ENCODE measurements at regions not wholly inside any gene's neighbourhood (a gene's known extent, or its start where the extent isn't known, plus 50 kb on each side); places are given as distances from the start of the nearest gene placed in this dataset.
"Not testable (repeated sequence)": the region's sequence is repeated elsewhere in the genome, so short reads cannot be mapped to it uniquely, and the experiment has no call there.

DNA sequence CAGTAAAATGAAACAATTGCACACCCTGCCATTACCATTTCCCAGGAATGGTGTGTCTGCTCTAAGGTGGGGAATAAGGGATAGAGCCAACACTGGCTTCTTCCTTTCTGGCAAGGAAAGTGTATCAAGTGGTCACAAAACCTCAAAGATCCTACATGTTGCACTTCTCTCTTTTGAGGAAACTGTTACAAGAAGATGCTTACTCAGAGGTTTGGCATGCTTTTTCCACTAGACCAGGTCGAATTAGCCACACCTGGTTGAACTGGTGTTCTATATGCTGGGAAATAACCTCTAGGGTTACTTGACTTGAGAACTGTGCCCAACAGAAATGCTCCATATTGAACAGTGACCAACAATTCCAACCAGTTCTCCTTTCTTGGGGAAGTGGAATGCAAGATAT, 102.9 kb downstream of the LRRN1 start:
- FAIRE-seq = no peak
- DNase-seq (ENCODE audit: low spot score in 2 of 2) = no peak

DNA sequence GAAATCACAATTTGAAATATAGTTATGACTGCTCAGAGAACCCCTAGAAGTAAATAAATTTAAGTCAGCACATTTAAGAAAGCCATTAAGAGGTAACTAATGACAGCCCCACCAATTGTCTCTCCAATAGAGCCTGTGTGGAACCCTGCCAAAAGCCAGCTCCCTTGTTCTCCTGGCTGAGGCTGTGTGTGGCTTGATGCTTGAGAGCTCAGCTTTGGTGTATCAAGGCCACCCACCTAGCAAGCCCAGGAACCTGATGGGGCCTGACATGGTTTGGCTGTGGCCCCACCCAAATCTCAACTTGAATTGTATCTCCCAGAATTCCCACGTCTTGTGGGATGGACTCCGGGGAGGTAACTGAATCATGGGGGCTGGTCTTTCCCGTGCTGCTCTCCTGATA, 106.9 kb downstream of the LRRN1 start:
- no peak for DNase-seq (ENCODE audit: low spot score in 2 of 2)
- FAIRE-seq = no peak

DNA sequence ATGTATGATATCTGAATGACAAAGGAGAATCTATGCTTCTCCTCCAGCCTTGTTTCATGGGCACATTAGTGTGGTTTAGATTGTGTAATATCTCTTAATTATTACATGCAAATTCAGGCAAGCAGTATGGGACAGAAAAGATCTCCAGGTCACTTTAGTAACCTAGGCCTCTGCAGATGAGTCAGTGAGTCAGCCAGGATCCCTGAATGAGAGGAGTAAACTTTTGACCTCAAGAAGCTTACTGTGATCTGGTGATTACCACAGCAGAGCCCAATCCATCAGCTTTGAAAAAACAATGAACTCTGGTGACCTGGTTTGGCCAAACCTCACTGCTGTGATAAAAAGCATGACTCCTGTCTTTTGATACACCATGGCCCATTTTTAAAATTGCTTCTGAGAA, 107.8 kb downstream of the LRRN1 start:
- DNase-seq (ENCODE audit: low spot score in 2 of 2) (no peak), FAIRE-seq (no peak)

DNA sequence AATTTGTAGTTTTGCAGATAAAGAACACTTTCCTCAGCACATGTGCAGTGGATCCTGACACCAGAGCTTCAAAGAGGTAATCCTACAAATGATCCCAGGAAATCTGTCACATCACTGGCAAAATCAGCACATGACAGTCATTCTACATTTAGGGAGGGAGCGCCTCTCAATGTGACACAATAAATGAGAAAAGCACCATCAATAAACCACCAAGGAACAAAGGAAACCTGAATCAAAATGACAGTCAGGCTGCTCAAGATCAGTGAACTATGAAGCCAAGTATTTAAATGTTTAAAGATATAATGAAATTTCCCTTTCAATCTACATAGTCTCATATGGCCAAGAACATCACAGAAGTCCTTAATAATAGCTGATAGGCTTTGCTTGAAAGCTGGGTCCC, 119.5 kb downstream of the LRRN1 start:
- DNase-seq (ENCODE audit: low spot score in 2 of 2) = no peak
- FAIRE-seq = no peak

DNA sequence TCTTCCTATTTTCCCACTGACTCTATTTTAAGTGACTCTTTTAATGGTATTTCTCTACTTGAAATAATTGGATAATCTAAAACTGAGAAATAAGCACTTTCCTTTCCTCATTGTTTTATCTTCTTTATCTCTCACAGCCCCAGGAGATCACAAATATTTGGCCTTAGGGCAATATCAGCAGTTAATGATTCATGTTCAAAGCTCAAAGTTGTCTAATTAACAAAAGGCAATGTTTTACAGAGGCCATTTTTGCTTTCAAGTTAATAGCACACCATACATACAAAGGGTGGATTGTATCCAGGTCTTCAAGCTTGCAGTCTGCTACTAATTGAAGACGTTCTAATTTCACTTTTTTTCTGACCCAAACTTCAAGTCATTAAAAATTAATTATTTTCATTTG, 120.1 kb downstream of the LRRN1 start:
- FAIRE-seq = no peak
- no peak for DNase-seq (ENCODE audit: low spot score in 2 of 2)

DNA sequence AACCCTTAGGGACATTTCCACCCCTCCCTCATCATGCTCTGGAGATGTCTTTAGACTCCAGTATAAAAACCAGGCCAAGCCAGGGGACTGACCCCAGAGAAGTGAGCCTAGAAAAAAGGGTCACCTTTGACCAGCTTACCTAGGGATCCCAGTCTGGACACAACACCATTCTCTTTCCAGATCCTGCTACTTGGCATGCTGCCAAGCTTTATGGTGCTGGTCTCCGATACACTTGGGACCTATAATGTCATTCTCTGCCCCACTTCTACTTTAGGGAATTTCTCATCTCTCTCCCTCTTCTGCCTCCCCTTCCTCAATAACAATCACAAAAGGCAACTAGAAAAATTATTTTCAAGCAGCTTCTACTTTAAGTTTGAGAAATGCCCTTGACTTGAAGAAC, 124.4 kb downstream of the LRRN1 start:
- no peak for DNase-seq (ENCODE audit: low spot score in 2 of 2)
- no peak for FAIRE-seq

DNA sequence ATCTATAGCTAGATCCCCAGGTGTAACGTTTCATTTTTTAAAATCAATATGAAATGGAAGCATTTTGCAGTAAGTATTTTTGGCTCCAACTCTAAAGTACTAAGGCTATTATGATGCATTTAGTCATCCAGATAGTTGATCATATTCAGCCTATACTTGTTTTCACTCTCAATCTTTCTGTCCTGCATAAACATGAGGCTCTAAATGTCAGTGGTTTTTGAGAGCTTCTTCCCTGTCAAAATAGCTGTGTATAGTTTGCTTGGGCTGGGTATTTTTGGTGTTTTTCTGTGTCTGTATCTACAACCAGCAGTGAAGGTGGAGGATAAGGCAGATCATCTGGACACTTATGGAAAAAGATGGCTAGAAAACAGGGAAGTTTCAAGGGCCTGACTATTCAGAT, 128.0 kb downstream of the LRRN1 start:
- no peak for DNase-seq (ENCODE audit: low spot score in 2 of 2)
- FAIRE-seq = no peak

DNA sequence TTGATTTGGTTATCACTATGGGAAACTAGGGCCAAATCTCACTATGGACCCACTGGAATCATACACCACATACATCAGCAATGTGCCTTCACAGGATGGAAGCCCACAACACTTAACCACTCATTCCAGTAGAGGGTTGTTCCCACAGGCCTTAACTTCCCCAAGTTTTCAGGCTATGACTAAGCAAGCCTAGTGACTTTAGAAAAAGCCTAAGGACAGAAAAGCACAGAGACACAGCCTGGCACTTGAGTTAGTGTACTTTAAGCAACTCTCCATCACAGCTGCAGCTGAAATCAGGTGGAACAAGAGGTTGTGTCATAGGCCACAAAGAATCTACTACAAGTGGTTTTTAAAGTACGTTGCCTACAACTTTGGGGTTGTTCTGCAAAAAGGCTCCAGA, 128.7 kb downstream of the LRRN1 start:
- FAIRE-seq (no peak), DNase-seq (ENCODE audit: low spot score in 2 of 2) (no peak)

DNA sequence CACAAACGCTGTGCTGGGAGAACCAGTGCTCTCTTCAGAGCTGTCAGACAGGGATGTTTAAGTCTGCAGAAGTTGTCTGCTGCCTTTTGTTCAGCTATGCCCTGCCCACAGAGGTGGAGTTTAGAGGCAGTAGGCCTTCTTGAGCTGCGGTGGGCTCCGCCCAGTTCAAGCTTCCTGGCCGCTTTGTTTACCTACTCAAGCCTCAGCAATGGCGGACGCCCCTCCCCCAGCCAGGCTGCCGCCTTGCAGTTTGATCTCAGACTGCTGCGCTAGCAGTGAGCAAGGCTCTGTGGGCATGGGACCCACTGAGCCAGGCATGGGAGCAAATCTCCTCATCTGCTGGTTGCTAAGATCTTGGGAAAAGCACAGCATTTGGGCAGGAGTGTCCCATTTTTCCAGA, 142.1 kb downstream of the LRRN1 start:
- DNase-seq (ENCODE audit: low spot score in 2 of 2); FAIRE-seq: not testable (repeated sequence)

DNA sequence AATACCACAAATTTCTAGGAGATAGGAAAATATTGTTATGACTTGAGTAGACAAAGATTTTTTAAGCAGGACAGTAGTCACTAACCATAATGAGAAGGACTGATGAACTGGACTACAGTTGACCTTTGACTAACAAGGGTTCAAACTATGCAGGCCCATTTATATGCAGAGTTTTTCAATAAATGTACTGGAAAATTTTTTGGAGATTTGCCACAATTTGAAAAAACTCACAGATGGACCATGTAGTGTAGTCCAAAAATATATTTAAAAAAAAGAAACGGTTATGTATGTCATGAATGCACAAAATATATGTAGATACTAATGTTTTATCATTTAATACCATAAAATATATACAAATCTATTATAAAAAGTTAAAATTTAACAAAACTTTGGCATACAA, 151.8 kb downstream of the LRRN1 start:
- FAIRE-seq (peak; percentile 40), DNase-seq (ENCODE audit: low spot score in 2 of 2) (no peak)

DNA sequence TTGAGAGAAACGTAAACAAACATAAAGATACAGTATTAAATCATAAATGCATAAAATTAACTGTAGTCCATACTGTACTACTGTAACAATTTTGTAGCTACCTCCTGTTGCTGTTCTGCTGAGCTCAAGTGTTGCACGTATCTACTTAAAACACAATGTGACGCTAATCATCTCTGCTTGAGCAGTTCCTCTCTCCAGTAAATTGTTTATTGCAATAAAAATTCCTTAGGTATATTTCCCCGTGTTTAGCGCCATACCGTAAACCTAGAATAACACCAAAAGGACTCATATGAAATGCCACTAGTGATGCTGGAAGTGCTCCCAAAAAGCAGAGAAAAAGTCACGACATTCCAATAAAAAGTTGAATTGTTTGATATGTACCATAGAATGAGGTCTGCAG, 152.3 kb downstream of the LRRN1 start:
- no peak for DNase-seq (ENCODE audit: low spot score in 2 of 2)
- no peak for FAIRE-seq

DNA sequence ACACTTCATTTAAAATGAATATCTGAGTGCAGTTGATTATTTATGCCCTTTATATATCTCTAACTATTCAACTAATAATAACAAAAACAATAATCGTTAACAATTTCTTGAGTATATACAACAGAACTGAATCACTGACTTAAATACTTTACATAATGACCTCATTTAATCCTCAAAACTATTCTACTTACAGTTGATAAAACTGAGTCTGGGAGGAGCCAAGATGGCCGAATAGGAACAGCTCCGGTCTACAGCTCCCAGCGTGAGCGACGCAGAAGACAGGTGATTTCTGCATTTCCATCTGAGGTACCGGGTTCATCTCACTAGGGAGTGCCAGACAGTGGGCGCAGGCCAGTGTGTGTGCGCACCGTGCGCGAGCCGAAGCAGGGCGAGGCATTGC, 163.6 kb downstream of the LRRN1 start:
- DNase-seq (ENCODE audit: low spot score in 2 of 2); FAIRE-seq: not testable (repeated sequence)

DNA sequence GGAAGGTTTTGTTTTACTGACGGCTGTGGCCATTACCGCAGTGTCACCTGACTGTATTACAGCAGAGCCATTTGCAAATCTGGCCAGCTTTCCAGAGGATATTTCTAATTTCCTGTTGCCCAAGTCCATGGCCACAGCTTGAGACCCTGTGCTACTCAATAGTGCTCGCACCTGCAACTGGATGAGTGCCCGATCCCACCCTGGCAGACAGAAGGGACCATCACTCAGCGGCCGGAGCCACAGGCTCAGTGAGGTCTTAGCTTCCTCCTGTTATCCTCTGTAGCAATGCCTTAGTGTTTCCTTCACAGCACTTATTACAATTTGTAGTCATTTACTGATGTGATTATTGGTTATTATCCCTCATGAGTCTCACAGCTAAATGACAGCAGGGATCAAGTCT, 184.8 kb downstream of the LRRN1 start:
- FAIRE-seq = no peak
- no peak for DNase-seq (ENCODE audit: low spot score in 2 of 2)

DNA sequence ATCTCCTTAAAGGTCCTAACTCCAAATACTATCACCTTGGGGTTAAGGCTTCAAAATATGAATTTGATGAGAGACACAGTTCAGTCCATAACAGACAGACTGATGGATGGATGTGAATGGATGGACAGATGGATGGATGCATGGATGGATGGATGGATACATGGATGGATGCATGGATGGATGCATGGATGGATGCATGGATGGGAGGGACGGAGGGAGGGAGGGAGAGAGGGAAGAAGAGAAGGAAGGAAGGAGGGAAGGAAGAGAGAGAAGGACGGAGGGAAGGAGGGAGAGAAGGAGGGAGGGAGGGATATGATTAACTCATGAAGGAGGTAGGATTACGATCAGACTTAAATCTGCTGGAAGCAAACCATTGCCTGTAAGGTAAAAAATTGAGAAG, 192.4 kb downstream of the LRRN1 start:
- no peak for FAIRE-seq
- no peak for DNase-seq (ENCODE audit: low spot score in 2 of 2)

DNA sequence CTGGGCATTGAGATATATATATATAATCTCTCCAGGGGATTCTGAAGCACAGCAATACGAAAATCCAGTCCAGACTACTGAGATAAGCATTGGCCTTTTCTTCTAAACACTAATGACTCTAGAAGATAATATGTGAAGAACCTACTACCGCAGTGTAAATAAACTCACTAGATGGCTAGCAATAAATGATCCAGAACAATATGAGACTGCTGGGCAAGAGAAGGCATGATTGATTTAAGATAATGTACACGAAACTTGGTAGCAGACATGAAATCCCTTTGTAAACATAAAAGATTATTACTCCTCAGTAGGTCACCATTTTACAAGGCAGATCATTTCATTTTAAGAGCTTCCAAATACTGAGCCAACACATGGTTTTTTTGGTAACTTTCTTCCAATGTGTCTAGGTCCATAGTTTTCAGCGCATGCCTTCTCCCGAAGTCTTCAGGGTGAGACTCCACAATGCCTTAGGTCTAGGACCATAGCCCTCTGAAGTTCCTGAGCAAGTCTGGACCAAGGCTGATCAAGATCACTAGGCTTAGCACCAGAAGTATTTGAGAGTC, 193.2 kb downstream of the LRRN1 start:
- DNase-seq (ENCODE audit: low spot score in 2 of 2) (no peak), FAIRE-seq (no peak)

DNA sequence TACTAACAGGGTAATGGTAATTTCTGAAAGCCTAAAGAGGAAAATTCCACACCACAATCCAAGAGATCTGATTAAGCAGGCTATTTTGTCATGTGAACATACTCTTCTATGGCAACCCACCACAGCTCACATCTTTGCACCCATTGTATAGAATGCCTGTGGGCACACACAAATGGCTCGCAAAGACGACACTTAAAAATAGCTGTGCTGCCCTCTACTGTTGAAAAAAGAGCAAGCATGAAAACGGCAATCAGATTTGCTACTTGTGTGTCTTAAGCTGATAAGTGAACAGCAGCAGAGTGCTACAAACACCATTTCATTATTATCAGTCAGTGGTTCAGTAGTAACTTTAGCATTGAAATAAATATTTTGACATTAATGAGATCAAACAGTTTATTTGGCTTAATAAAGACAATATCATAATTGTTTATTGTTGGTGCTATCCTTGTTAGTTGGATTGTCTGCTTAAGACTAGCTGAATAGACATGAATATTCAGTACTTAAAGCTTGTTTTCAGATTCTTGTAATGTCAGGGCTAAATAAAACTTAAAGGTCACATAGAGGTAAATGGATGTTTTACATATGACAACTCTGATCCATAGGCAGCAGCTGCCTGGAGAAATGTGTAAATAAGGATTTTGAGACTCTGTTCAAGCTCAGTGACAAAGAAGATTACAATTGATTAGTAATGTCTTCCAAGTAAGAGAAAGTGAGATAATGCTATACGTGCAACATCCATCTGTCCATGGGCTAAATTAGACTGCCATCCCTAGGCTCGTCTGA, 199.1 kb downstream of the LRRN1 start:
- peak in 1 of 2 donors; percentile 8 for DNase-seq (ENCODE audit: low spot score in 2 of 2)
- FAIRE-seq = no peak

DNA sequence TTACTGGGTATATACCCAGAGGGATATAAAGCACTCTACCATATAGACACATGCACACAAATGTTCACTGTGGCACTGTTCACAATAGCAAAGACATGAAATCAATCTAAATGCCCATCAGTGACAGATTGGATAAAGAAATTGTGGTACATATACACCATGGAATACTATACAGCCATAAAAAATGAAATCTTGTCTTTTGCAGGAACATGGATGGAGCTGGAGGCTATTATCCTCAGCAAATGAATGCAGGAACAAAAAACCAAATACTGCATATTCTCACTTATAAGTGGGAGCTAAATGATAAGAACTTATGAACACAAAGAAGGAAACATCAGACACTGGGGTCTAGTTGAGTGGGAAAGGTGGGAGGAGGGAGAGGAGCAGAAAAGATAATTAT, 200.1 kb downstream of the LRRN1 start:
- DNase-seq (ENCODE audit: low spot score in 2 of 2); FAIRE-seq: not testable (repeated sequence)

DNA sequence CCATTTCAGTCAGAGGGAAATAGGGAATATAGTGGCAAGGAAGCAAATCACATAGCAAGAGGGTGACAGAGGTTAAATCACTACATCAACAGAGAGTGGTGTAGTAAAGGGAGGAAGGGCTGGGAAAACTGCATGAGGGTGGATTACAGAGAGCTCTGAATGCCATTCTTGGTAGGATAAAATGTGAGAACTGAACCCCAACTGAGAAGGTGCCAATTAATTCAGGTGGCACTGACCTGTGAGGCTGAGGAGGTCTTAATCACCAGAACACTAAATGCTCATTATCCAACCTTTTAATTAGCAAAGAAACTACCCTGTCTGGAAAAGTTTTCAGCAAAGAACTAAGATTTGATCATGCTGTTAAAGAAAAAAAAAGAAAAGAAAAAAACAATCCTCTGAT, 202.7 kb downstream of the LRRN1 start:
- DNase-seq (ENCODE audit: low spot score in 2 of 2) = no peak
- no peak for FAIRE-seq

DNA sequence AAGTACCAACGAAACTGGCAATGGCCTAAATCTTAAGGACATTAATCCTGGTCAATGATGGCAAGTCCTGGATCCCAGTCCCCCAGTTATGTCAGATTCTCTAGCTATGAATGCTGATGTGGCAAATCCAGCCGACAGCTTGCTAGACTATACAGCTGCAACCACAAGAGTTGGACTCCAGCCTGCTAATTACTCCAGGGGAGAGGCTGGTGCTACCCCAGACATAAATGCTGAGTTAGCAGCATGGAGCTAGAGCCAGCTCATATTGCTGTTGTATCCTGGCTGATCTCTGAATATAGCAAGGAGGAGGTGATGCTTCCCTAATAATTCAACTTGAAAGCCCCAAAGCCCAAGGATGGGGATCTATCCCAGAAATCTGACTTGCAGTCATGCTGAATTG, 207.1 kb downstream of the LRRN1 start:
- no peak for DNase-seq (ENCODE audit: low spot score in 2 of 2)
- no peak for FAIRE-seq

DNA sequence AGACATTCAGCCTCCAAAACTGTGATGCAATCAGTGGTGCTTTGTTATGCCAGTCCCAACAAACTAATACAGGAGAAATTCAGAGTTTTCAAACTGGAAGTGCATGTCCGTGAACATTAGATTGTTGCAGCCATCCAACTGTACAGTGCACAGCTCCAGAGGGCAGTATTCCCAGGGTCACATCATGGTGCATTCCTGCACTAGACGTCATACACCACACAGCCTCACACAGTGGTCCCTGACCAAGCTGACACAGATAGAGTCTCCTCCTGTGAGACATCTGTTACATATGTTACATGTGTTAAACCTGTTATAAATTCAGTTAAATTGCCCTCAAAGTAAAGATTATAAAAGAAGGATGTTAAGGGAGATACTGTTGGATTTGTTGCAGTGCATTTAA, 209.0 kb downstream of the LRRN1 start:
- no peak for FAIRE-seq
- DNase-seq (ENCODE audit: low spot score in 2 of 2) = no peak

DNA sequence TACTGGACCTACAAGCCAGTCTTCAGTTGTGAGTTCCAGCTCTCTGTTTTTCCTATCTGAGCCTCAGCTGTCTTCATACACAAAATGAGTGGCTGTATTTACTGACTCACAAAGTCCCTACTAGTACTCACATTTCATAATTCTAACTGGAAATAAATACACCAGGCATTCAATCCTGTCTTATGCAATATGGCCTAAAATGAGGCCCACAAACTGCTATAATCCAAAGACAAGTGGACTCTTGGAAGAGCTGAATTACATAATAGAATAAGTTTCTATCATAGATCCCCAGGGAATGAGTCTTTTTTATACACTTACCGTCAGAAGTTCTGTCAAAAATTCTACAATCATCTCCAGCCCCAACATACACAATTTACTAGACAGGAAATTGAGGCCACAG, 211.9 kb downstream of the LRRN1 start:
- FAIRE-seq (no peak), DNase-seq (ENCODE audit: low spot score in 2 of 2) (no peak)

DNA sequence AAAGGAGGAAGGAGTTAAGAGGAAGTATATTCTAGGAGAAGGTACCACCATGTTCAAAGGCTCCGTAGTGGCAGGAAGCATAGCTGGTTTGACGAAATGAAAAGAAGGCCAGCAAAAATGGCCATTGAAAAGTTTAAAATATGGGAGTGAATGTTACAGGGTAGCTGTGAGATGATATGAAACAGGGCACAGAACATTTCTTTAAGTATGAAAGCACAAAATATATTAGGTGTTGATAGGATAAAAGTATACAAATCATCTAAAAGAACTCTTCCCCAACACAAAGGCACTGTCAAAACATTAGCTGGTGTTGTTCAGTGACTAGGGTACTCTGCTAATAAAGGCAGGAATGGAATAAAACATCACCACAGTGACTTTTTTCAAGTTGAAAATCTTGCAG, 216.2 kb downstream of the LRRN1 start:
- DNase-seq (ENCODE audit: low spot score in 2 of 2) (no peak), FAIRE-seq (no peak)

DNA sequence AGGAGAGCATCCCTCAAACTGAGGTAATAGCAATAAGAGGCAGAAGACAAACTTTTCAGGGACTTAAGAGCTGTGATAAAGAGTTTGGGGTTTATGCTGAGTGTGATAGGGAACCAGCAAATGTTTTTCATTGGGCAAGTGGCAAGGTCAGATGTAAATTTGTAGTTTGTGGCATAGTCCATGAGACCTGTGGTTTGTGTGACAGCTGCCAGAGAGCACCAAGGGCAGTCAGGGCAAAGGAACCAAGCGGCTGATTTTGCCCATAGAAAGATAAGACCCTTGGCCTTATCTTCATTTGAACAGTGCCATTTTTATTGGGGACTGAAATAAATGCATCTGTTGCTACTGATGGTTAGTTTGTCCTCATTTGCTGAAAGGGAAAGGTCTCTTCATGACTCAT, 220.3 kb downstream of the LRRN1 start:
- no peak for DNase-seq (ENCODE audit: low spot score in 2 of 2)
- FAIRE-seq = no peak
